Astrocyte of the cerebellum (primary cell): ENCODE measurements at regions not wholly inside any gene's neighbourhood (a gene's known extent, or its start where the extent isn't known, plus 50 kb on each side); places are given as distances from the start of the nearest gene placed in this dataset.

Experiments used
- DNase-seq: peaks from one replicate; pipeline ENCODE4 v3.0.0-alpha.2; 2011; ENCODE audit warnings: low read depth
- H3K4me3 ChIP-seq: 2 replicates; pipeline ENCODE4 v1.5.1; 2011; ENCODE audit warnings: mild to moderate bottlenecking, low read depth, low read length, moderate library complexity
- CTCF ChIP-seq: IDR thresholded peaks from 2 replicates; pipeline ENCODE4 v1.5.1; 2012; ENCODE audit warnings: low read length, low read depth, moderate library complexity, mild to moderate bottlenecking; ENCODE audit errors: missing control alignments
- in situ Hi-C: cut with HindIII; loops from 2 replicates; pipeline ENCODE4 v1.10.0; 2017; ENCODE audit warnings: low sequenced_read_pairs

GRCh38 chr5:6856653-6857052, 143.4 kb downstream of the TENT4A start:
- H3K4me3 ChIP-seq, result no peak overlapping the region
- in situ Hi-C loops, result no loop called here
- TF ChIP-seq CTCF, result no peak
- DNase-seq, result no peak

GRCh38 chr5:6858419-6858818, 145.2 kb downstream of the TENT4A start:
- no peak overlapping the region for H3K4me3 ChIP-seq
- no peak for TF ChIP-seq CTCF
- no peak for DNase-seq
- in situ Hi-C loops, result no loop called here

GRCh38 chr5:6859023-6859422, 145.8 kb downstream of the TENT4A start:
- DNase-seq, result no peak
- H3K4me3 ChIP-seq, result no peak overlapping the region
- no peak for TF ChIP-seq CTCF
- in situ Hi-C loops, result no loop called here

DNA sequence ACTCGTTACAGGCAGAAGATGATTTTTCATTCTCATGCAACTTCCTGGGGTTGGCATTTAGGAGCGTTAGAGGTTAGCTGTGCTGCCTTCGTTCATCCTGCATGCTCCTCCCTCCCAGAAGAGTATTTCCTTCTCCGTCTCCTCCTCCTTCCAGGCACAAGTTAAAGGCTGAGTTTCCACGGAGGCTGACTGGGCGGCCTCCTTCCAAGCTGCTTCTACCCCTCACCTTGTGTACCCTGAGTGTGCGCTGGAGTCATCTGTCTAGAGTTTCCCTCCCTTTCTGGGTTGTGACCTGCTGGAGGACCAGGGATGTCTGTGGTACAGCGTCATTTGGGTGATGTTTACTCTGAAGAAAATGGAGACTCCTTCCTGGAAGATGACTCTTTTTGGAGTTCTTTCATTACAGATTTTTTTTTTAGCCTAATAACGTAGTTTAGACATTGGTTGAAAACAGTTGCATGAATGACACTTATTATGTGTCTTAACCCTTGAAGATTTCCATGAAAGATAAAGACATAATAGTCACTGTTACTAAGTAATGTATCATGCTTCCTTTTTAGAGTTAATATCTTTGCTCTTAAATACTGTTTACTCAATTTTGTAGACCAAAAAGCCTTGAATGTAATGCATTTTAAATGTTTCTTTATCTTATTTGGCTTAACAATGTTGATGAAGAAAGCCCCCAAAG, 146.9 kb downstream of the TENT4A start:
- DNase-seq, result no peak
- H3K4me3 ChIP-seq, result no peak overlapping the region
- in situ Hi-C loops, result no loop called here
- no peak for TF ChIP-seq CTCF

- no peak for DNase-seq
- no peak overlapping the region for H3K4me3 ChIP-seq
- in situ Hi-C loops, result no loop called here
- TF ChIP-seq CTCF, result no peak
Measured at GRCh38 chr5:6861036-6861435, 147.8 kb downstream of the TENT4A start.

DNA sequence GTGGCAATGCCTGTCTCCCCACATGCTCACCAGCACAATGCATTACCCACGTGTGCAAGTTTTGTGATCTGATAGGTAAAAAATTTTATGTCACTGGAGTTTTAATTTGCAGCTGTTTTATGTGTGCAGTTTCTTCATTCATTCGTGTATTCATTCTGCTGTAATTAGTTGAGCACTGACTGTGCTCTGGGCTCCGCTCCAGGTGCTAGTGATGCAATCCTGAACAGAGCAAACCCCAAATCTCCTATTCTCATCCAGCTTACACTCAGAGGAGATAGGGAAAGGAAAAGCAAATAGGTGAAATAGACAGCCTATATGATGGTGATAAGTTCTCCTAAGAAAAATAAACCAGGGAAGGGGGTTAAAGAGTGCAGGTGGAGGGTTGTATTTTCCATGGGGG, 148.4 kb downstream of the TENT4A start:
- DNase-seq, result no peak
- in situ Hi-C loops, result no loop called here
- no peak overlapping the region for H3K4me3 ChIP-seq
- TF ChIP-seq CTCF, result no peak

- no peak for DNase-seq
- no peak for TF ChIP-seq CTCF
- H3K4me3 ChIP-seq, result no peak overlapping the region
- in situ Hi-C loops, result no loop called here
Measured at GRCh38 chr5:6862306-6862705, 149.1 kb downstream of the TENT4A start.
